HG02938 (cell line): ENCODE measurements at regions not wholly inside any gene's neighbourhood (a gene's known extent, or its start where the extent isn't known, plus 50 kb on each side); places are given as distances from the start of the nearest gene placed in this dataset.
"Not testable (repeated sequence)": the region's sequence is repeated elsewhere in the genome, so short reads cannot be mapped to it uniquely, and the experiment has no call there.

Experiments used
- ATAC-seq: cut with Tn5 transposase; IDR thresholded peaks from one replicate; pipeline ENCODE4 v1.9.1; 2021; ENCODE audit warnings: mild to moderate bottlenecking, moderate library complexity; ENCODE audit not compliant: unreplicated experiment

- ATAC-seq: no peak
Observed at GRCh38 chr14:71165121-71166031, 258.1 kb downstream of the PCNX1 start.

DNA sequence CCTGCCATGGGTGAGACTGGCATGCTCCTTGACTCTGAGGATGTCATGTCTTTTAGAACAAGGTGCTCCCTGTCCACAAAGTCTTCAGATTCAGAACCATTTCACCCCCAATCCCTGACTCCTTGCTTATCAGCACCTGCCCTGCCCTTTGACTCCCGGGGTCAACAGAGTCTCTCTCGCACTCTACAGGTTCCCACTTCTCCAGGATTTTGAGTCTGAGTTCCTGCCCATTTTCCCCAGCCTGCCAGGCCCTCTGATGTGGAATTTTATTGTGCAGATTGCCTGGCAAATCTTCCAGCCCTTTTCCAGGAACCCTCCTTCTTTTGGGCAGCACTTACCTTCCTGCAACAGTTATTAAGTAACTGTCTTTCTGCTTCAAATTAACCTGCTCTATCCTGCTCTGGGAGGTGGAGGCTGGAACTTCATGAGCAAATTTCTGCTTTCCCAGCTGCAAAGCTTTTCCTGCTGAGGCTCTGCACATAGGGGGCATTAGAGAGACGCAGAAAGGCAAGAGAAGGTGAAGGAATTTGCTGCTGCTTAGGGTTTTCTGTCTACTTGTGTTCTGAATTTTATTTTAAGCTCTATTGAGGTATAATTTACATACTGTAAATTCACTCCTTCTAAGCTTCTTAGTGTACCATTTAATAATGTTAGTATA, 259.1 kb downstream of the PCNX1 start:
- no peak for ATAC-seq

DNA sequence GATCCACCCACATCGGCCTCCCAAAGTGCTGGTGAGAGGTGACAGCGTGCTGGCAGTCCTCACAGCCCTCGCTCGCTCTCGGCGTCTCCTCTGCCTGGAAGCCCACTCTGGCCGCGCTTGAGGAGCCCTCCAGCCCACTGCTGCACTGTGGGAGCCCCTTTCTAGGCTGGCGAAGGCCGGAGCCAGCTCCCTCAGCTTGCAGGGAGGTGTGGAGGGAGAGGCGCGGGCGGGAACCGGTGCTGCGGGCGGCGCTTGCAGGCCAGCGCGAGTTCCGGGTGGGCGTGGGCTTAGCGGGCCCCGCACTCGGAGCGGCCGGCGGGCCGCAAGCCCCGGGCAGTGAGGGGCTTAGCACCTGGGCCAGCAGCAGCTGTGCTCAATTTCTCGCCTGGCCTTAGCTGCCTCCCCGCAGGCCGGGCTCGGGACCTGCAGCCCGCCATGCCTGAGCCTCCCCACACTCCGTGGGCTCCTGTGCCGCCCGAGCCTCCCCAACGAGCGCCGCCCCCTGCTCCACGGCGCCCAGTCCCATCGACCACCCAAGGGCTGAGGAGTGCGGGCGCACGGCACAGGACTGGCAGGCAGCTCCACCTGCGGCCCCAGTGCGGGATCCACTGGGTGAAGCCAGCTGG, 260.2 kb downstream of the PCNX1 start:
- not testable (repeated sequence) for ATAC-seq

- not testable (repeated sequence) for ATAC-seq
Observed at GRCh38 chr14:71168161-71168560, 260.9 kb downstream of the PCNX1 start.

GRCh38 chr14:71168564-71169427, 261.5 kb downstream of the PCNX1 start:
- no peak for ATAC-seq

GRCh38 chr14:71169861-71170260, 262.6 kb downstream of the PCNX1 start:
- ATAC-seq: no peak

GRCh38 chr14:71175491-71175890, 268.2 kb downstream of the PCNX1 start:
- no peak for ATAC-seq

GRCh38 chr14:71179066-71179465, 271.8 kb downstream of the PCNX1 start:
- ATAC-seq: no peak

DNA sequence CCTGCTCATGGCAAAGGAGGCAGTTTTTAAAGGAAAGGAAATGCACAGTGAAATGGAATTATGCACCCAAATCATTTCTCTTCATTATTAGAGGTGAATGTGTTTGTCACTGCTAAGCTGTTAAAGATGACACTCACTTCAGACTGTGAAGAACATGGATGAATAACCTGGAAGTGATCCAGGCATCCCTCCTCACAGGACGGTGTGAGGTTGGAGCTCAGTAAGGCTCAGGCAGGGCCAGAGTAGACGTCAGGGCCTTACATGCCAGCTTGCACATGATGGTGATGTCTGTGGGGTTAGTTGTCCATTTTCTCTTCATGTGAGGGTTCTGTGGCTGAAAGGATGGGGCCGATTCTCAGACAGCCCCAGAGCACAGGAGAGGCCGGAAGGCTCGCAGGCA, 273.1 kb downstream of the PCNX1 start:
- no peak for ATAC-seq

GRCh38 chr14:71181215-71182003, 274.1 kb downstream of the PCNX1 start:
- ATAC-seq: no peak

DNA sequence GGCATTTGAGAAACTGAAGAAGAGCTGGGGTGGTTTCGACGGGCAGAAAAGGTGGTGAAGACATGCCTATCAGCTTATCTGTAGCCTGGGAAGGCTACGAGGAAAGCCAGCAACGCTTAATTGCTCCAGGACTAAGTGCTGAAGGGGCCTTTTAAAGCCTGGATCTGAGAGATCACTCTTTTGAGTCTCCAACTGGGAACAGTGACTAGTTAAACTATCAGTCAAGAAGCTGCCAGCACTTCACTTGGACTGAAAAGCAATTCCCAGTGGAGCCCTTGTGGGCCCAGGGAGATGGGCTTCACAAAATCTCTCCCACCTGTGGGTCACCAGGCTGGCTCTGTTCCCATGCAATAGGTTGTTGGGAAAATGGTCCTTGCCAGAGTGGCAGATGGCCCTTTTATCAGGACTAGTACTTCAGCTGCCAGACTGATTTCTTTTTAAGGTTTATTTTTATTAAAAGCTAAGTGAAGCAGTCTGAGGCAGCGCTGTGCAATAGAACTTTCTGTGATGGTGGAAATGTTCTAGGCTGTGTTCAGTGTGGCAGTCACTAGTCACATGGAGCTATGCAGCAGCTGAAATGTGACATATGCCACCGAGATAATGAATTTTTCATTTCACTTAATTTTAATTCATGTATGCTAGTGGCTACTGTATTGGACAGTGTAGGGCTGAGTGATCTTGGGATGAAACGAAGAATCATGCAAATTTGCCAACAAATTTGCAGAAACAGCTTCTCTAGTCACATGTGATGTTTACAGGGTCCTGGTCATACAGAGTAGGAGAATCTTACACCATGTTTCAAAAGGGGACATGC, 276.8 kb downstream of the PCNX1 start:
- no peak for ATAC-seq

GRCh38 chr14:71185637-71186036, 278.4 kb downstream of the PCNX1 start:
- ATAC-seq: no peak

DNA sequence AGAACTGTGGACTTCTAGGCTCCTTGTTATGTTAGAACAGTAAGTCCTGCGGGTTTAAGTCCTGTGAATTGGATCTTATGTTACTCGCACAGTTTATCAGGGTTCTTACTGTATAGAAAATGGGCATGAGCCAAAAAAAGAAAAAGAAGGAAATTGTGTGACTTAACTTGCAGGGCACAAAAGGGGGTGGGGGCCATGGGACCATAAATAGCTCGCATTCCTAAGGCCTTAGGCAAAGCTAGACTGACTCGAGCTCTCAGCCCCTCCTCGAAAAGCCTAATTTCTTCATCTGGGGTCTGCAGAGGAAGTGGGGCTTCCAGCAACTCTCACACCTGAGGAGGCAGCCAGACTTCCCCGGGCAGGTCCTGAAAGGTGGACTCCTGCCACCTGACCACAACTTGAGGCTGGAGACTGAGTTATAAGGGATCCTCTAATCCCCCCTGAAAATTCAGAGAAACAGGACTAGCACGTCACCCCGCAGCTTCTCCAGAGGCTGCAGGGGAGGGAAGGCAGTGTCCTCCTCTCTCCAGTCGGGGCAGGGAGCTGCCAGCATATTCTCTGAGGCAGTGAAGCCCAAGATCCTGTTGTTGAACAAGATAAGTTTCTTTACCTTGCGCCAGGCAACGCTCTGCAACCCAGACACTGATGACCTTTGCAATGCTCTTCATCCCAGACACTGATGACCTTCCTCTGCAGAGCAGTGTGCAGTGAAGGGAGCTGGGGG, 280.5 kb downstream of the PCNX1 start:
- ATAC-seq: no peak

GRCh38 chr14:71190770-71191374, 283.6 kb downstream of the PCNX1 start:
- ATAC-seq: no peak

GRCh38 chr14:71193663-71194062, 286.4 kb downstream of the PCNX1 start:
- no peak for ATAC-seq

- ATAC-seq: no peak
Observed at GRCh38 chr14:71194251-71194650, 287.0 kb downstream of the PCNX1 start.

DNA sequence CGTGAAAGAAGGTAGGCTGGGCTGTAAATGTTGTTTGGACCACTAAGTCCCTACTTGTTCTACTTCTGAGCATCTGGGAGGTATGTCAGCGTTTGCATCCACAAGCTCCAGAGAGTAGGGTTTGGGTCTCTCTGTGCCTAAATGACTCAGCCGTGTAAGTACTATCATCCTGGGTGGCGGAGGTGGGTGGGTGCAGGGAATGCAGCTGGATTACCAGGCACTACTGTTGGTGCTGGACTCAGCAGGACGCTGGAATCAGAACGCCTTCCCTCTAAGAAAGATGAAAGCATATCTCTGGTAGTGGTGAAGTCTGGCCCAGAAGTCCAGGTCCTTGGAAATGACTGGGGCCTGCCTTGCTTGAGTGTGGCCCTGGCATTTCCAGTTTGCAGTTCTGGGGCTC, 289.7 kb downstream of the PCNX1 start:
- no peak for ATAC-seq

GRCh38 chr14:71198687-71199086, 291.4 kb downstream of the PCNX1 start:
- no peak for ATAC-seq
